CD14-positive monocyte (primary cell): ENCODE measurements at regions not wholly inside any gene's neighbourhood (a gene's known extent, or its start where the extent isn't known, plus 50 kb on each side); places are given as distances from the start of the nearest gene placed in this dataset.

ENCODE experiments used
- DNase-seq, 3 donors: peaks; one replicate each; pipeline ENCODE4 v3.0.0-alpha.2; 2011 to 2022
- H2AFZ ChIP-seq: 2 replicates; pipeline ENCODE4 v1.6.0; 2012; ENCODE audit warnings: mild to moderate bottlenecking, low read depth, low read length, inconsistent platforms; ENCODE audit not compliant: insufficient read depth, poor library complexity, severe bottlenecking
- H3K27ac ChIP-seq, 2 donors: 1 replicate in 1 of 2; 2 replicates in 1 of 2; pipeline ENCODE4 v1.5.1; 2012 to 2013; ENCODE audit warnings: low read length in 2 of 2, control low read depth in 1 of 2, inconsistent platforms in 1 of 2, low read depth in 1 of 2, mild to moderate bottlenecking in 1 of 2
- H3K27me3 ChIP-seq, 2 donors: one replicate each; pipeline versions ENCODE4 v1.6.0 to v1.6.1; 2011 to 2013; ENCODE audit warnings: low read length in 2 of 2; ENCODE audit not compliant: control insufficient read depth in 2 of 2, insufficient read depth in 2 of 2
- H3K36me3 ChIP-seq, 2 donors: replicated peaks in 1 of 2; 1 replicate in 1 of 2; 2 replicates in 1 of 2; pipeline versions ENCODE4 v1.5.1 to v1.6.1; 2012 to 2013; ENCODE audit warnings: low read length in 2 of 2, control low read depth in 1 of 2, inconsistent platforms in 1 of 2, mild to moderate bottlenecking in 1 of 2; ENCODE audit not compliant: insufficient read depth in 2 of 2, control insufficient read depth in 1 of 2
- H3K4me1 ChIP-seq, 2 donors: 1 replicate in 1 of 2; 2 replicates in 1 of 2; pipeline versions ENCODE4 v1.5.1 to v1.6.1; 2012 to 2013; ENCODE audit warnings: low read length in 2 of 2, control low read depth in 1 of 2, inconsistent platforms in 1 of 2, mild to moderate bottlenecking in 1 of 2, moderate library complexity in 1 of 2; ENCODE audit not compliant: insufficient read depth in 2 of 2, control insufficient read depth in 1 of 2
- H3K4me2 ChIP-seq: replicated peaks from 2 replicates; pipeline ENCODE3; 2012; ENCODE audit warnings: low read length, moderate library complexity, mild to moderate bottlenecking; ENCODE audit not compliant: poor library complexity, severe bottlenecking; ENCODE audit errors: extremely low read depth
- H3K4me3 ChIP-seq, 3 experiments: fragments of 200-600 bp in 1 of 3; sonication (generic) in 1 of 3; replicated peaks in 1 of 3; 1 replicate in 2 of 3; 2 replicates in 1 of 3; pipeline ENCODE4 v1.5.1; 2011 to 2013; ENCODE audit warnings: low read length in 3 of 3, mild to moderate bottlenecking in 3 of 3, control low read depth in 2 of 3, low read depth in 2 of 3, inconsistent platforms in 1 of 3, moderate library complexity in 1 of 3
- H3K79me2 ChIP-seq: 2 replicates; pipeline ENCODE4 v1.6.0; 2012; ENCODE audit warnings: mild to moderate bottlenecking, control low read depth, inconsistent platforms, low read length, moderate library complexity; ENCODE audit not compliant: insufficient read depth
- H3K9ac ChIP-seq: 2 replicates; pipeline ENCODE4 v1.6.0; 2017; ENCODE audit warnings: low read length, mild to moderate bottlenecking; ENCODE audit not compliant: insufficient read depth, poor library complexity, severe bottlenecking
- H3K9me3 ChIP-seq, 2 donors: replicated peaks in 1 of 2; 1 replicate in 1 of 2; 2 replicates in 1 of 2; pipeline versions ENCODE4 v1.5.1 to v1.6.1; 2012 to 2013; ENCODE audit warnings: low read length in 2 of 2, control low read depth in 1 of 2; ENCODE audit not compliant: control insufficient read depth in 1 of 2, insufficient read depth in 1 of 2
- H4K20me1 ChIP-seq: 2 replicates; pipeline ENCODE4 v1.6.0; 2012; ENCODE audit warnings: mild to moderate bottlenecking, low read length, control low read depth, moderate library complexity; ENCODE audit not compliant: insufficient read depth
- H3K27ac Mint-ChIP-seq, 7 donors: one replicate each; pipeline ENCODE4 v1.8.0; 2020; ENCODE audit warnings: mild to moderate bottlenecking in 7 of 7, mixed read lengths in 7 of 7, moderate library complexity in 6 of 7, inconsistent platforms in 2 of 7
- H3K27me3 Mint-ChIP-seq, 3 donors: one replicate each; pipeline ENCODE4 v1.8.0; 2021 to 2022; ENCODE audit warnings: low read depth in 3 of 3, mild to moderate bottlenecking in 3 of 3, mixed read lengths in 3 of 3, moderate library complexity in 3 of 3, inconsistent platforms in 1 of 3
- H3K36me3 Mint-ChIP-seq, 2 donors: one replicate each; pipeline ENCODE4 v1.8.0; 2020; ENCODE audit warnings: mixed read lengths in 2 of 2, inconsistent platforms in 1 of 2, mild to moderate bottlenecking in 1 of 2
- H3K4me1 Mint-ChIP-seq: one replicate; pipeline ENCODE4 v1.8.0; 2020; ENCODE audit warnings: mild to moderate bottlenecking, mixed read lengths
- H3K4me3 Mint-ChIP-seq, 2 donors: one replicate each; pipeline ENCODE4 v1.8.0; 2020; ENCODE audit warnings: mild to moderate bottlenecking in 2 of 2, mixed read lengths in 2 of 2, moderate library complexity in 1 of 2
- H3K9me3 Mint-ChIP-seq, 7 donors: one replicate each; pipeline ENCODE4 v1.8.0; 2020 to 2022; ENCODE audit warnings: mixed read lengths in 7 of 7, mild to moderate bottlenecking in 6 of 7, moderate library complexity in 6 of 7, inconsistent platforms in 2 of 7
- CTCF ChIP-seq: fragments of 200-600 bp; IDR thresholded peaks from one replicate; pipeline ENCODE4 v1.8.0; 2022; ENCODE audit warnings: antibody characterized with exemption, mild to moderate bottlenecking
- WGBS: methylation state at CpG from one replicate; pipeline ENCODE4 v1.1.5; 2013; ENCODE audit warnings: missing lambda C conversion rate; ENCODE audit not compliant: insufficient coverage; 5-methylcytosine and 5-hydroxymethylcytosine counted together
- intact Hi-C, 2 donors: fragments of 100-400 bp; cut with micrococcal nuclease; formaldehyde crosslinking; loops; one replicate each; pipeline versions ENCODE4 v1.15.0 to v1.15.1; 2023

GRCh38 chr22:47357493-47357892 lies 595.0 kb downstream of the TBC1D22A start:
- no peak for DNase-seq
- Histone ChIP-seq H3K36me3 (no peaks in the 10 kb centered on the region), H2AFZ (no peak overlapping the region), H3K9ac (no peak overlapping the region), H3K4me1 (no peaks in the 10 kb centered on the region), H3K4me2 (no peak overlapping the region), H3K27ac (no peak overlapping the region), H3K4me3 (no peak overlapping the region), H3K79me2 (no peaks in the 10 kb centered on the region), H4K20me1 (no peaks in the 10 kb centered on the region), H3K27me3 (no peaks in the 10 kb centered on the region), H3K9me3 (peaks cover 6 to 9% of the 10 kb centered on the region in 2 donors)
- no peak for TF ChIP-seq CTCF
- Mint-ChIP-seq H3K9me3 (peaks cover 4 to 21% (median 8%) of the 10 kb centered on the region in 7 donors), H3K27me3 (peaks cover 0 to 2% (median 0%) of the 10 kb centered on the region in 3 donors), H3K27ac (no peak overlapping the region), H3K4me1 (no peaks in the 10 kb centered on the region), H3K4me3 (no peak overlapping the region), H3K36me3 (no peaks in the 10 kb centered on the region)
- intact Hi-C loops, result no loop called here
- 95% methylated on average over 10 of the region's 10 CpGs for WGBS

GRCh38 chr22:47357086-47357485 lies 594.6 kb downstream of the TBC1D22A start:
- Histone ChIP-seq H3K27ac (no peak overlapping the region), H3K36me3 (no peaks in the 10 kb centered on the region), H3K79me2 (no peaks in the 10 kb centered on the region), H3K4me1 (no peaks in the 10 kb centered on the region), H3K4me2 (no peak overlapping the region), H3K4me3 (no peak overlapping the region), H4K20me1 (no peaks in the 10 kb centered on the region), H2AFZ (no peak overlapping the region), H3K9ac (no peak overlapping the region), H3K27me3 (no peaks in the 10 kb centered on the region), H3K9me3 (peaks cover 7 to 10% of the 10 kb centered on the region in 2 donors)
- Mint-ChIP-seq H3K4me1 (no peaks in the 10 kb centered on the region), H3K27me3 (peaks cover 0 to 2% (median 0%) of the 10 kb centered on the region in 3 donors), H3K9me3 (peaks cover 4 to 20% (median 11%) of the 10 kb centered on the region in 7 donors), H3K27ac (no peak overlapping the region), H3K36me3 (no peaks in the 10 kb centered on the region), H3K4me3 (no peak overlapping the region)
- intact Hi-C loops, result no loop called here
- 98% methylated on average over 7 of the region's 7 CpGs for WGBS
- no peak for TF ChIP-seq CTCF
- no peak for DNase-seq
